ENCODE measurements at regions not wholly inside any gene's neighbourhood (a gene's known extent, or its start where the extent isn't known, plus 50 kb on each side); places are given as distances from the start of the nearest gene placed in this dataset.

DNA sequence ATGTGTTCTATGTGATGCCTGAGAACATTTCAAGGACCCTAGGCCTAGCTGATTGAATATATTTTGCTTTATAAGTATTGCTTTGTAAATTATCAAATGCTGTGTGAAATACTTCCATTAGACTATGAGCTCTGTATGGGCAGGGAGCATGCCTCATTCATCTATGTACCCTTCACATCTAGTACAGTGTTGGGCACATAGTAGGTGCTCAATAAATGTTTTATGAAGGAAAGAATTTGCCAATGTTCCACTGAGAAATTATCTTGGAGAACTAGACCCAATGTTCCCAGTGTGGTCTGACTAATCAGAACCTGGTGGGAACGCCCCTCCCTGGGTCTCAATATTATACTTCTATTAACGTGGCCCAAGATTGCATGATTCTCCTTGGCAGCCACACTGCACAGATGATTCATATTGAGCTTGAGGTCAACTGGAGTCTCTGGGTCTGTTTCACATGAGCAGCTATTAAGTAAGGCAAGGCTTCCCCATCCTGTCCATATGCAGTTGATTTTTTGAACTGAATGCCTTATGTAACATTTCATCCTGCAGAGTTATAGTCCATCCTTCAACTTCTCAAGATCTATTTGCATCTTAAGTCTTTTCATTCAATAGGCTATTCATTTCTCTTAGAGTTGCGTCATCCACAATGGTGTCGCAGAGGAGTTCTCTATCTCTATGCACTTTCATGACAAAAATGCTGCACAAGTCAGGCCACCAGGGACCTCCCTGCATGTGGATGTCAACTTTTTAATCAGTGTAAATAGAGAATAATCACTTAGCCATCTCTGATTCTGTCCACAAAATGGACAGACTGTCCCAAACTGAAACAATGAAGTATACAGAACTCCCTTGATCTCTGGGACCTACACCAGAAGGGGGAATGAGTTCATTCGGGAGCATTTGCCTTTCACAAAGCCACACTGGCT lies 257.6 kb downstream of the CYP26B1 start:
- peaks cover 19% of the 10 kb centered on the region for H3K27me3 ChIP-seq (ENCODE audit: control insufficient read depth, insufficient read depth, low read length)
- H3K4me3 ChIP-seq (ENCODE audit: low read depth, low read length), result no peak overlapping the region
- CTCF ChIA-PET, result interaction anchor here (1.6 kb wide), 1 partner anchor 34 kb away, joined by 6 read pairs; no protein-coding TSS in a partner anchor
- no peak for DNase-seq (ENCODE audit: low read depth, low spot score)
- H3K9me3 ChIP-seq (ENCODE audit: control insufficient read depth, insufficient read depth, low read length), result peaks cover 12% of the 10 kb centered on the region
- POLR2A ChIA-PET, result no interaction called here
- no peak overlapping the region for H3K27ac ChIP-seq (ENCODE audit: low read depth, low read length)
- no peak for TF ChIP-seq CTCF (IDR thresholded peaks at IDR 0.05; ENCODE audit: low read depth, low read length)

DNA sequence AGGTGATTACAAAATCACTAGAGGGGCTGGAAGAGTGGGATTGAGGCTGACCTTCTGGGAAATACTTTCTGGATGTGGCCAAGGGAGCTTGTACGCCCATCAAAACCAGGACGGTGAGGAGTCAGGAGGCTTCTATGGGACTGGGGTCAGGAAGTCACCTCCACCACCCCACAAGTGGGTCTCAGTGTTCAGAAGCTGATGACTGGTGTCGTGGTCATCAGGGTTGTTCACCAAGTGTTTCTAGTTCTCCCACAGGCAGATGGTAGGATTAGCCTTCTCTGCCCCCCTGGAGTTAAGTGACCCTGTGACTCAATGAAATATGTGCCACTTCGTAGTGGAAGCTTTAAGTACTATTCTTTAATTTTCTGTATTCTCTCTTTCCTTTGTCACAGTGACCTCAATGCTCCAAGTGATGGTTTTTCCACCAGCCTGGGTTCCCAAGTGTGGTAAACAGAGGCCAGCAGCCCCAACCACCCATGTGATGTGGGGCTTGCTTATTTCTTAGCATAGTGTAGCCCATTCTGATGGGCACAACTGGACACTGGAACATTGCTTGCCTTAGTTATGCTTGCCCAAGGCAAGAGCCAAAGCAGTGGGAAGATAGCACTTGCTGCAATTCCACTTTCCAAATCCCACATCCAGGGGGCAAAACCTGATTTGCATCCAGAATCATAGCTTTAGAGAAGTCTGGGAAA lies 258.8 kb downstream of the CYP26B1 start:
- H3K4me3 ChIP-seq (ENCODE audit: low read depth, low read length), result no peak overlapping the region
- ChIA-PET CTCF (interaction anchor here (0.7 to 1.6 kb wide), 3 partner anchors 35 to 691 kb away, joined by 3 to 6 read pairs (median 4); no protein-coding TSS in a partner anchor), POLR2A (no interaction called here)
- peaks cover 17% of the 10 kb centered on the region for H3K9me3 ChIP-seq (ENCODE audit: control insufficient read depth, insufficient read depth, low read length)
- H3K27me3 ChIP-seq (ENCODE audit: control insufficient read depth, insufficient read depth, low read length), result peaks cover 17% of the 10 kb centered on the region
- no peak for TF ChIP-seq CTCF (IDR thresholded peaks at IDR 0.05; ENCODE audit: low read depth, low read length)
- no peak for DNase-seq (ENCODE audit: low read depth, low spot score)
- H3K27ac ChIP-seq (ENCODE audit: low read depth, low read length), result no peak overlapping the region

- DNase-seq (ENCODE audit: low read depth, low spot score), result no peak
- H3K27ac ChIP-seq (ENCODE audit: low read depth, low read length), result no peak overlapping the region
- TF ChIP-seq CTCF (IDR thresholded peaks at IDR 0.05; ENCODE audit: low read depth, low read length), result no peak
- H3K27me3 ChIP-seq (ENCODE audit: control insufficient read depth, insufficient read depth, low read length), result peaks cover 9% of the 10 kb centered on the region
- H3K4me3 ChIP-seq (ENCODE audit: low read depth, low read length), result no peak overlapping the region
- H3K9me3 ChIP-seq (ENCODE audit: control insufficient read depth, insufficient read depth, low read length), result peaks cover 12% of the 10 kb centered on the region
- POLR2A ChIA-PET, result no interaction called here
- CTCF ChIA-PET, result no interaction called here
Measured at GRCh38 chr2:71887196-71887595, 260.5 kb downstream of the CYP26B1 start.

- H3K27me3 ChIP-seq (ENCODE audit: control insufficient read depth, insufficient read depth, low read length), result peaks cover 2% of the 10 kb centered on the region
- no peak overlapping the region for H3K27ac ChIP-seq (ENCODE audit: low read depth, low read length)
- no peak for DNase-seq (ENCODE audit: low read depth, low spot score)
- TF ChIP-seq CTCF (IDR thresholded peaks at IDR 0.05; ENCODE audit: low read depth, low read length), result no peak
- ChIA-PET CTCF (no interaction called here), POLR2A (no interaction called here)
- no peak overlapping the region for H3K4me3 ChIP-seq (ENCODE audit: low read depth, low read length)
- H3K9me3 ChIP-seq (ENCODE audit: control insufficient read depth, insufficient read depth, low read length), result peaks cover 12% of the 10 kb centered on the region
Measured at GRCh38 chr2:71886241-71886640, 261.4 kb downstream of the CYP26B1 start.
